T47D (cell line): ENCODE measurements at regions not wholly inside any gene's neighbourhood (a gene's known extent, or its start where the extent isn't known, plus 50 kb on each side); places are given as distances from the start of the nearest gene placed in this dataset.
"Not testable (repeated sequence)": the region's sequence is repeated elsewhere in the genome, so short reads cannot be mapped to it uniquely, and the experiment has no call there.

ENCODE experiments used
- DNase-seq, 2 experiments: peaks; one replicate each; pipeline versions ENCODE4 v3.0.0 to v3.0.0-alpha.2; 2011 to 2012; ENCODE audit warnings: low read depth in 1 of 2, low spot score in 1 of 2
- JUND ChIP-seq: IDR thresholded peaks from 2 replicates; pipeline ENCODE4 v1.6.1; 2012; ENCODE audit warnings: low read depth
- in situ Hi-C: cut with HindIII; loops from 2 replicates; pipeline ENCODE4 v1.10.0; 2016; ENCODE audit warnings: low sequenced_read_pairs, low pct_unique_long_range_greater_than_20kb

- in situ Hi-C loops, result no loop called here
- TF ChIP-seq JUND, result no peak
- DNase-seq, result no peak
These were observed 305.5 kb downstream of the BCAT1 start for GRCh38 chr12:24643120-24644119.

GRCh38 chr12:24639641-24640040 is 309.3 kb downstream of the BCAT1 start:
- no peak for TF ChIP-seq JUND
- in situ Hi-C loops, result no loop called here
- no peak for DNase-seq

GRCh38 chr12:24632466-24632865 is 316.4 kb downstream of the BCAT1 start:
- DNase-seq, result no peak
- in situ Hi-C loops, result no loop called here
- TF ChIP-seq JUND, result no peak

- no peak for TF ChIP-seq JUND
- in situ Hi-C loops, result no loop called here
- no peak for DNase-seq
These were observed 317.1 kb downstream of the BCAT1 start for GRCh38 chr12:24631676-24632426.

GRCh38 chr12:24630856-24631255 is 318.0 kb downstream of the BCAT1 start:
- in situ Hi-C loops, result no loop called here
- no peak for TF ChIP-seq JUND
- no peak for DNase-seq

- in situ Hi-C loops, result no loop called here
- no peak for DNase-seq
- TF ChIP-seq JUND, result no peak
These were observed 318.5 kb downstream of the BCAT1 start for GRCh38 chr12:24630446-24630845.

- in situ Hi-C loops, result no loop called here
- no peak for DNase-seq
- TF ChIP-seq JUND, result no peak
These were observed 323.8 kb downstream of the BCAT1 start for GRCh38 chr12:24625103-24625502.

GRCh38 chr12:24619954-24620353 is 328.9 kb downstream of the BCAT1 start:
- in situ Hi-C loops, DNase-seq: not testable (repeated sequence)

GRCh38 chr12:24617471-24617870 is 331.4 kb downstream of the BCAT1 start:
- in situ Hi-C loops, result no loop called here
- DNase-seq, result no peak
- TF ChIP-seq JUND, result no peak

- in situ Hi-C loops, result no loop called here
- DNase-seq, result no peak
- TF ChIP-seq JUND, result no peak
These were observed 332.9 kb downstream of the BCAT1 start for GRCh38 chr12:24615967-24616411.

- in situ Hi-C loops, result no loop called here
- no peak for DNase-seq
- TF ChIP-seq JUND, result no peak
These were observed 340.1 kb downstream of the BCAT1 start for GRCh38 chr12:24608637-24609285.

GRCh38 chr12:24608108-24608507 is 340.8 kb downstream of the BCAT1 start:
- TF ChIP-seq JUND, result no peak
- in situ Hi-C loops, result no loop called here
- no peak for DNase-seq
